GM21786 (cell line): ENCODE measurements at regions not wholly inside any gene's neighbourhood (a gene's known extent, or its start where the extent isn't known, plus 50 kb on each side); places are given as distances from the start of the nearest gene placed in this dataset.
"Not testable (repeated sequence)": the region's sequence is repeated elsewhere in the genome, so short reads cannot be mapped to it uniquely, and the experiment has no call there.

Experiments
- ATAC-seq: cut with Tn5 transposase; IDR thresholded peaks from one replicate; pipeline ENCODE4 v1.9.1; 2021; ENCODE audit not compliant: unreplicated experiment

- no peak for ATAC-seq
These were observed 335.0 kb downstream of the CCER1 start for GRCh38 chr12:90619943-90620342.

DNA sequence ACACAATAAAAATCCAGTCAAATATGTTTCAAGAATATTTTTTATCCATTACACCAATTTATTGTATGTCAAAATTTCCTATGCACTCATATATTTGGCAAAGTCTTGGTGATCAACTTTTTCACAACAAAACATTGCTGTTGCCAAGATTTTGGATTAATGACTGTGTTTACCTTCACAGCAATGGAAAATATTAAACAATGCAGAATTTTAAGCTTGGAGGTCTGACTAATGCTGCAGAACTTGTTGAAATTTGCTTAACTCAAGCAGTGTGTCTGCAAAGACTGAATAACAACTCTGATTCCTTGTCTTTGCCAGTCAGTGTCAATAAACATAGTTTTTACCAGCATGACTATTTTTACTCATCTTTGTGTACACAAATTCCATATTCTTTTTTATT, 336.4 kb downstream of the CCER1 start:
- no peak for ATAC-seq

- no peak for ATAC-seq
These were observed 343.1 kb downstream of the CCER1 start for GRCh38 chr12:90611891-90612290.

- no peak for ATAC-seq
These were observed 343.9 kb downstream of the CCER1 start for GRCh38 chr12:90611048-90611447.

- no peak for ATAC-seq
These were observed 361.2 kb downstream of the CCER1 start for GRCh38 chr12:90593596-90594295.

GRCh38 chr12:90589956-90590355, 365.0 kb downstream of the CCER1 start:
- ATAC-seq = no peak

GRCh38 chr12:90585640-90586304, 369.2 kb downstream of the CCER1 start:
- no peak for ATAC-seq

GRCh38 chr12:90576707-90577106, 378.3 kb downstream of the CCER1 start:
- no peak for ATAC-seq

DNA sequence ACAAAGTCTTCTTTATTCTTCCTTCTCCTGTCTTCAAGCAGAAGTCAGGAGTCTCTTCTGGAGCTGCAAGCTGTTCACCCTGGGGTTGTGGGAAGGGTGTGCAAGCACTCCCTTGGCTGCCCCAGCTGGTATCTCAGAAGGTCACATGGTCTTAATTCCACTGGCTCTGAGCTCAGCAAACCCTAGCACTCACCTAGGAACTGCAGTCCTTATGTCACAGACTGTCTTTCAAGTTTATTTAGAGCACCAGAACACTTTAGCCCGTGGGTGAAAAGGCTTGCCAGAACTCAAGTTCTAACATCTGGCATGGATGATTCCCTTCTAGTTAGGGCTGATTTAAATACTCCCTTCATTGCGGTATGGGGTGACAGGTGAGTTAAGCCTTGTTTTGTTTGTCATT, 379.0 kb downstream of the CCER1 start:
- no peak for ATAC-seq

- ATAC-seq = no peak
These were observed 380.3 kb downstream of the CCER1 start for GRCh38 chr12:90574676-90575075.

GRCh38 chr12:90572778-90573177, 382.2 kb downstream of the CCER1 start:
- no peak for ATAC-seq

GRCh38 chr12:90569685-90570084, 385.3 kb downstream of the CCER1 start:
- ATAC-seq = no peak

DNA sequence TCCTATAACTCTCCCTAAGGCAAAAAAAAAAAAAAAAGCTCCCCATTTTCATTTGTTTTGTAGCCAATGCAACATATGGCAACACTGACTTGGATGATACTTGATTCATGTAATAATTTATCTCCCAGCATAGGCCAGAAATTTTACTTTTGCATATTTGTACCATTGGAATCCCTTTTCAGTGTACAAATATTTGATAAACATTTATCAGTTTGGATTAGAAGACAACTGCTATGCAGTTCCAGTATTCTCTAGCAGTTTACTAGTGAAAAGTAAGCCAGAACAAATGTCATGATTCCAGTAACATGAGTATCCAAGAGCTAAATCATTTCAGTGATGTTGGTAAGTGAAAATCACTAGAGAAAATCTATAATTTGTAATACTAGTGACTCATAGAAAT, 392.3 kb downstream of the CCER1 start:
- ATAC-seq = no peak

DNA sequence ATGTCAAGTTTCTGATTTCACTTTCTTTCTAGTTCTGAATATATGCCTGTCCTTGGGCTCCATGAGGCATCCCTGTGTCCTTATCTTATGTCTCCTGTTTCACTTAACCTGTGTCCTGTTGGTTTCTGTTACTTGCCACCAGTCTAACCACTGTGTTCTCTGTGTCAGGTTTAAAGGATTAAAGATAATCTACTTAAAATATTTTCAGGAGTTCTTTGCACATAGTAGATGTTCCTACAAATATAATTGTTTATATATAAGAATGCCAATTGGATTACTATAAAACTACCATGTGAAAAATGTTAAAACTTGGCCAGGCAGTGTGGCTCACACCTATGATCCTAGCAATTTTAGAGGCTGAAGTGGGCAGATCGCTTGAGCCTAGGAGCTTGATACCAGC, 406.4 kb downstream of the CCER1 start:
- no peak for ATAC-seq

- ATAC-seq = no peak
These were observed 408.5 kb downstream of the CCER1 start for GRCh38 chr12:90546511-90546910.

DNA sequence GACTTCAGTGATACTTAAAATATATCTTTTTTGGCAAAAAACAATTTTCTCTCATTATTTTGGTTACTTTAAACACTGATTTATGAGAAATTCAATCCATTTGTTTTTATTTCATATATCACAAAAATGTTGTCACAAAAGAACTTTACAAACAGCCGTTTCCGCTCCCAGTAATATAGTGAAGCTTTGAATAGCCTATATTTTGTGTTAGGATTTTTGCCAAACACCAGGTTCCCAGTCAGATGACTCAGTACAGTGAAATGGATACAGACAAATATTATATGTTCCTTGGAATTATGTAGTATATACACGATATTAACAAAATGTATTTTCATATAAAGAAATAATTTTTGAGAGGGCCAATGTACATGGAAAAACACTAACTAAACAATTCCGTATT, 411.1 kb downstream of the CCER1 start:
- ATAC-seq = no peak

DNA sequence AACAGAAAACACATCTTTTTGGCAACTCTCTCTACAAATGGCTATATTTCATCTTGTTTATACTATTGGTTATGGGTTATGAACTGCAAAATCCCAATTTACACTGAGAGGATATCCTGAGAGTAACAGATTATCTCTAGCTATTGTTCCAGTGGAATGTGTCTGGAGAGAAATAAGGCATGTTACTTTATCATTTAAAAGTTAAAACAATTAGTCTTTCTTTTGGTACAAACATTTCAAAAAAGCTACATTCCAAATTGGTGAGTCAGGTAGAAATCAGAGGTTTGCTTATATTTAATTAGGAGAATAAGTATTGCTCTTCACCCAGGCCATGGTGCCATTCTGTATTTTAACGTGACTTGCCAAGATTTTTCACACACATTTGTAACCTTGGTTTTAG, 411.6 kb downstream of the CCER1 start:
- ATAC-seq = no peak

DNA sequence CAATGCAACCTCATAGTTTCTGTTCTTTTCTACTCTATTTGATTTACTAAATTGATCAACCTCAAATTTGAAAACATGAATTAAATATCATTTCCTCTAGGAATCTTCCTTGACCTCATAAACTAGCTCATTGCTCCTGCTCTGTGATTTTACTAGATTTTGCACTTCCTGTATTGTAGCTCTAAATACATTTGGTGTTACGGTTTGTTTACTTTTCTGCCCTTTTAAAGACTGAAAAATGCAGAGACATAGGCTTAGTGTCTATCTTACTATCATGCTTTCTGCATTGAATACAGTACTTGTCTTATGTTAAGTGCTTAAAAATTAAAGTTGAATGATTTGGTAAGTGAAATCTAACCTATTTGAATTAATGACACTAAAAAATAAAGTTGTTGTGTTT, 412.1 kb downstream of the CCER1 start:
- not testable (repeated sequence) for ATAC-seq

DNA sequence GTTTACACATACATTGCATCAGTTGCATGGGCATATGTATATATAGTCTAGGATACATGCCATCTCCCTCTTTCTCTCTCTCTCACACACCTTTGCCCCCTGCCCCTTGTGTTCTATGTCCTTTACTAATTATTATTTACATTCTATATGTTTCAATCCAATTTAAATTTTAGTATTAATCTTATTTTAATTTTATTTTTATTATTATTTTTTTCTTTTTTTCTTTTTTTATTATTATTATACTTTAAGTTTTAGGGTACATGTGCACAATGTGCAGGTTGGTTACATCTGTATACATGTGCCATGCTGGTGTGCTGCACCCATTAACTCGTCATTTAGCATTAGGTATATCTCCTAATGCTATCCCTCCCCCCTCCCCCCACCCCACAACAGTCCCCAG, 421.1 kb downstream of the CCER1 start:
- ATAC-seq = not testable (repeated sequence)

DNA sequence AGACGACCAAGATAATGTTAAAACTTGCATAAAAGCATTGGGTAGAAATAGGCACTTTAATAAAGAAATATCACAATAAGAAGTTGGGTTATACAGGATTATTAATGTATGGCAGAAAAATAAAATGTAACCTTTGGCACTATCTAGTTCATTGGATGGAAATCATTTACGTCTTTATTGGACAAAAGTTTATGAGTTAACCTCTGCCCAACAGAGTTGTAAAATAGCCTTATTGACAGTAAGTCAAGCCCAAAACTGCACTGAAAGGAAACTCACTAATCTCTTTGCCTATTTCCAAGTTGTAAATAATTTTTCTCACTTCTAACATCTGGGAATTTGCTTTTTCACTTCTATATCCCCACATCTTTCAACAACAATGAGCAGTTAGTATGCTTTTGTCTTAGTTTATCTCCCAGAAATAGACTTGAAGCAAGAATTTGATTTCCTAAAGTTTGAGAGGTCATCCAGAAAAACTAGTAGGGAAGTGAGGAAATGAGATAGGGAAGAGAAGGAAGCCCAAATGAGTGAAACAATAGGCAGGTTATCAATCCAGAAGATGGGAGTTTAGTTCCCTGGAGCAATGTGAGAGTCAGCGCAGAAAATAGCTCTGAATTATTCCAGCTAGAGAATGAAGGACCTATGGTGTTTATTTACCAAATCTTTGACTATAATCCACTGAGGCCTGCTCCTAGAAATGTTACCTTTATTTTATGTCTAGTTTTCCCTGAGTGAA, 434.8 kb downstream of the CCER1 start:
- ATAC-seq = no peak

DNA sequence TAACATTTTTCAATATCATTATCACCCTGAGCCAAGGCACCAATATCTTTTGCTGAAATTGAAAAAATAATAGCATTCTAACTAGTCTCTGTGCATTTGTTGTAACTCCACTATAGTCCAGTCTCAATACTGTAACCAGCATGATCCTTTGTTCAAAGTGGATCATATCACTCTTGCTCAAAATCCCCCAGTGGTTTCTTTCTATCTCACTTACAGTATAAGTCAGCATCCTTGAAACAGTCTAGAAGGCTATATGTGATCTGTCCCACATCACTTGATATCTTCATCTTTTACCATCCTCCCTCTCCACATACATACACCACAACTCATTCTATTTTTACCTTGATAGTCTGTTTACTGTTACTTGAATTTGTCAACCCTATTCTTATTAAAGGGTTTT, 435.7 kb downstream of the CCER1 start:
- ATAC-seq = no peak
